SU-DHL-6 (cell line): ENCODE measurements at regions not wholly inside any gene's neighbourhood (a gene's known extent, or its start where the extent isn't known, plus 50 kb on each side); places are given as distances from the start of the nearest gene placed in this dataset.

Source experiments
- H2AFZ ChIP-seq: fragments of 200-600 bp; sonication (generic); 2 replicates; pipeline ENCODE4 v1.6.1; 2014; ENCODE audit warnings: low read depth, mild to moderate bottlenecking, moderate library complexity, mixed read lengths, antibody characterized with exemption, low read length; ENCODE audit not compliant: severe bottlenecking
- H3F3A ChIP-seq: fragments of 200-600 bp; shearing (Covaris generic); 2 replicates; pipeline ENCODE4 v1.6.0; 2016; ENCODE audit warnings: antibody characterized with exemption, mild to moderate bottlenecking; ENCODE audit not compliant: insufficient read depth
- H3K27ac ChIP-seq: fragments of 200-600 bp; sonication (generic); 2 replicates; pipeline ENCODE4 v1.5.1; 2016; ENCODE audit warnings: low read depth, mild to moderate bottlenecking, low read length, moderate library complexity, mixed read lengths
- H3K27me3 ChIP-seq: fragments of 200-600 bp; sonication (generic), shearing (Covaris generic); 2 replicates; pipeline ENCODE4 v1.6.0; 2014; ENCODE audit warnings: mild to moderate bottlenecking, low read length
- H3K36me3 ChIP-seq: fragments of 200-600 bp; sonication (generic); 2 replicates; pipeline ENCODE4 v1.6.1; 2014; ENCODE audit warnings: mild to moderate bottlenecking, low read length, mixed read lengths
- H3K4me2 ChIP-seq: fragments of 300-600, 200-600 bp; shearing (Covaris generic), sonication (generic); 2 replicates; pipeline ENCODE4 v1.6.0; 2014; ENCODE audit warnings: low read length, low read depth, mild to moderate bottlenecking; ENCODE audit not compliant: poor library complexity, severe bottlenecking
- H3K4me3 ChIP-seq: fragments of 200-600 bp; sonication (generic); 2 replicates; pipeline ENCODE4 v1.5.1; 2014; ENCODE audit warnings: antibody characterized with exemption, low read length, mild to moderate bottlenecking, mixed read lengths; ENCODE audit not compliant: insufficient read depth, poor library complexity, severe bottlenecking
- H3K79me2 ChIP-seq: fragments of 200-600 bp; sonication (generic); 2 replicates; pipeline ENCODE4 v1.6.1; 2014; ENCODE audit warnings: mild to moderate bottlenecking, low read length, moderate library complexity; ENCODE audit not compliant: insufficient read depth
- H3K9ac ChIP-seq: fragments of 200-600 bp; sonication (generic); 2 replicates; pipeline ENCODE4 v1.7.0; 2014; ENCODE audit warnings: mild to moderate bottlenecking, low read length
- H3K9me2 ChIP-seq: fragments of 200-600 bp; sonication (generic); replicated peaks from 2 replicates; pipeline ENCODE4 v1.6.1; 2014; ENCODE audit warnings: low read length; ENCODE audit not compliant: insufficient read depth
- H3K9me3 ChIP-seq: fragments of 200-600 bp; sonication (generic); 2 replicates; pipeline ENCODE4 v1.6.1; 2014; ENCODE audit warnings: low read length, mixed read lengths; ENCODE audit not compliant: insufficient read depth
- H4K20me1 ChIP-seq: fragments of 200-600 bp; sonication (generic); 2 replicates; pipeline ENCODE4 v1.6.1; 2014; ENCODE audit warnings: low read depth, mild to moderate bottlenecking, antibody characterized with exemption, low read length, moderate library complexity, mixed read lengths
- EZH2phosphoT487 ChIP-seq: fragments of 200-600 bp; sonication (generic), shearing (Covaris generic); conservative IDR thresholded peaks from 2 replicates; pipeline ENCODE4 v1.6.1; 2018; ENCODE audit warnings: mild to moderate bottlenecking, antibody characterized with exemption, low read length, moderate library complexity, mixed read lengths
- TF ChIP-seq, protein P1 (sequence below): fragments of 200-600 bp; sonication (generic); IDR thresholded peaks from one replicate; pipeline ENCODE4 v1.5.1; 2017; ENCODE audit warnings: antibody characterized with exemption, mild to moderate bottlenecking, low read length, moderate library complexity; ENCODE audit not compliant: insufficient read depth, poor library complexity, severe bottlenecking

DNA sequence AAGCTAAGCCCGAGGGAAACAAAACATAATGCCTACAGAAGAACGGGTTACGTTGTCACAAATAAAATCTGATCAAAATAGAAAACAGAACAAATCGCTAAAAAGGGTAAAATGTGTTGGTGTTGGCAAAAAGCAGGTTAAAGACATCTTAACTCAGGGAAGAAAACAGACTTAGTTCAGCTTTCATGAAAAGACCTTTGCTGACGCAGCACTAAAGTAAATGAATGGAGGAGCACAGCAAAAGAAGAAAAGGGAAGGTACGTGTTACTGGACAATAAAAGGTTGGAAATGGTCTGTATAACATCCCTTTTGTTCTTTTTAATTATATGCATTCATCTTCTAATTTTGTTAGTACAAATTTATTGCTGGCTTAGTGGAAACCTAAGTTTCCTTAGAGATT, 117.4 kb upstream of the DSEL start:
- no peaks in the 10 kb centered on the region for H3F3A ChIP-seq
- TF ChIP-seq EZH2phosphoT487: no peak
- TF ChIP-seq, protein P1, sequence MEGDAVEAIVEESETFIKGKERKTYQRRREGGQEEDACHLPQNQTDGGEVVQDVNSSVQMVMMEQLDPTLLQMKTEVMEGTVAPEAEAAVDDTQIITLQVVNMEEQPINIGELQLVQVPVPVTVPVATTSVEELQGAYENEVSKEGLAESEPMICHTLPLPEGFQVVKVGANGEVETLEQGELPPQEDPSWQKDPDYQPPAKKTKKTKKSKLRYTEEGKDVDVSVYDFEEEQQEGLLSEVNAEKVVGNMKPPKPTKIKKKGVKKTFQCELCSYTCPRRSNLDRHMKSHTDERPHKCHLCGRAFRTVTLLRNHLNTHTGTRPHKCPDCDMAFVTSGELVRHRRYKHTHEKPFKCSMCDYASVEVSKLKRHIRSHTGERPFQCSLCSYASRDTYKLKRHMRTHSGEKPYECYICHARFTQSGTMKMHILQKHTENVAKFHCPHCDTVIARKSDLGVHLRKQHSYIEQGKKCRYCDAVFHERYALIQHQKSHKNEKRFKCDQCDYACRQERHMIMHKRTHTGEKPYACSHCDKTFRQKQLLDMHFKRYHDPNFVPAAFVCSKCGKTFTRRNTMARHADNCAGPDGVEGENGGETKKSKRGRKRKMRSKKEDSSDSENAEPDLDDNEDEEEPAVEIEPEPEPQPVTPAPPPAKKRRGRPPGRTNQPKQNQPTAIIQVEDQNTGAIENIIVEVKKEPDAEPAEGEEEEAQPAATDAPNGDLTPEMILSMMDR: no peak

DNA sequence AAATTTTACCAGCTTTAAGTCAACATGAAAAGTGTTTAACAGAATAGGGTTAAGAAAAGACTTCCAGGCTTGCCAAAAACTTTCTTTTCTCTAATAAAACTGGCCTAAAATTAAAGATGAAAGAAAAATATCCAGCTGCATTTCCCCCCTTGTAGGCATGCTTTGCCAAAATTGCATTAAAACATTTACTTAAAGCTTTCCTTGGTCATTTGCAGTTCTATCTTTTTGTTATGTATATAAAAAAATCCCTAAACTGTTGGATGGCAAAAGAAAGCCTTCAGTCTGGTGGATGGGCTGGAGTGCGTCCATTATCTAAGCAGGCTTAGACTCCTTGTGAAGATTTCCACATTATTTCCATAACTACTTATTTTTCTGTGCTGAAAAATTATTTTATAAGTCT, 105.4 kb upstream of the DSEL start:
- H3K27me3 ChIP-seq: no peaks in the 10 kb centered on the region
- no peak overlapping the region for H3K9ac ChIP-seq
- no peaks in the 10 kb centered on the region for H3F3A ChIP-seq
- no peaks in the 10 kb centered on the region for H3K9me2 ChIP-seq
- no peaks in the 10 kb centered on the region for H3K36me3 ChIP-seq
- H3K27ac ChIP-seq: no peak overlapping the region
- H2AFZ ChIP-seq: no peak overlapping the region
- H3K9me3 ChIP-seq: no peaks in the 10 kb centered on the region
- no peaks in the 10 kb centered on the region for H3K79me2 ChIP-seq
- TF ChIP-seq EZH2phosphoT487: no peak
- TF ChIP-seq, protein P1: no peak
- no peak overlapping the region for H3K4me3 ChIP-seq
- H3K4me2 ChIP-seq: no peak overlapping the region
- no peaks in the 10 kb centered on the region for H4K20me1 ChIP-seq

More for the DNA sequence above, 117.4 kb upstream of the DSEL start:
- no peak overlapping the region for H3K9ac ChIP-seq
- no peak overlapping the region for H3K27ac ChIP-seq
- no peaks in the 10 kb centered on the region for H3K36me3 ChIP-seq
- no peaks in the 10 kb centered on the region for H3K9me2 ChIP-seq
- no peak overlapping the region for H2AFZ ChIP-seq
- no peaks in the 10 kb centered on the region for H3K27me3 ChIP-seq
- no peaks in the 10 kb centered on the region for H3K9me3 ChIP-seq
- no peaks in the 10 kb centered on the region for H4K20me1 ChIP-seq
- H3K79me2 ChIP-seq: no peaks in the 10 kb centered on the region
- H3K4me3 ChIP-seq: no peak overlapping the region
- no peak overlapping the region for H3K4me2 ChIP-seq

DNA sequence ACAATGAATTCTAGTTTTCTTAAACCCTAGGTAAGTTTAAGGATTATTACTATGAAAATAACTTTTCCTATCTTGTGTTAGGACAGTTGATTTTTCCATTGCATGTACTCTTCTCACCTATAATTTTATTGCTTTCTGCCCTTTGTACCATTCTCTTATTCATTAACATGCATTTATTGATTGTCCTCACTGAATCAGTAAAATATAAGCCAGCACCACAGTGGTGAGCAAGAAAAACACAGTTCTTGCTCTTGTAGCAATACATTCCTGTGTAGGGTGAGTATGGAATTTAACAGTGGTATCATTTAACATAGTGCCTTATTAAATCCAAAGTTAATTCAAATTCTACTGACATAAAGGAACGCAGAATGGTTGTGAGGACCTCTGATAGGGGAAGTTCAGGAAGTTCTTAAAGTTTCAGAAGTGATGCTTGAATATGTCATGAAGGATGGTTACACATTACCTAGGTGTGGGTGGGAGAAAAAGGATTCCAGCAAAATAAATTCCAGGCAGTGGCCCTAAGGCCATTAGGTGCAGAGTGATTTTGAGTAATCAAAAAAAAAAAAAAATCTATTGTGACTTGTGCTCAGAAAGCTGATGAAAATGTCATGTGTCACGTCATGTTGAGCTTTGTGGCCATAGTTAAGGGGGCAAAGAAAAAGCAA, 104.7 kb upstream of the DSEL start:
- Histone ChIP-seq H4K20me1 (no peaks in the 10 kb centered on the region), H3K9me2 (no peaks in the 10 kb centered on the region), H3K4me3 (no peak overlapping the region), H3K9ac (no peak overlapping the region), H3K79me2 (no peaks in the 10 kb centered on the region), H3K27ac (no peak overlapping the region), H3K9me3 (no peaks in the 10 kb centered on the region), H3K4me2 (no peak overlapping the region), H3K27me3 (no peaks in the 10 kb centered on the region), H2AFZ (no peak overlapping the region), H3F3A (no peaks in the 10 kb centered on the region), H3K36me3 (no peaks in the 10 kb centered on the region)
- TF ChIP-seq, protein P1: no peak
- TF ChIP-seq EZH2phosphoT487: no peak
